ENCODE measurements at regions not wholly inside any gene's neighbourhood (a gene's known extent, or its start where the extent isn't known, plus 50 kb on each side); places are given as distances from the start of the nearest gene placed in this dataset.
"Not testable (repeated sequence)": the region's sequence is repeated elsewhere in the genome, so short reads cannot be mapped to it uniquely, and the experiment has no call there.

DNA sequence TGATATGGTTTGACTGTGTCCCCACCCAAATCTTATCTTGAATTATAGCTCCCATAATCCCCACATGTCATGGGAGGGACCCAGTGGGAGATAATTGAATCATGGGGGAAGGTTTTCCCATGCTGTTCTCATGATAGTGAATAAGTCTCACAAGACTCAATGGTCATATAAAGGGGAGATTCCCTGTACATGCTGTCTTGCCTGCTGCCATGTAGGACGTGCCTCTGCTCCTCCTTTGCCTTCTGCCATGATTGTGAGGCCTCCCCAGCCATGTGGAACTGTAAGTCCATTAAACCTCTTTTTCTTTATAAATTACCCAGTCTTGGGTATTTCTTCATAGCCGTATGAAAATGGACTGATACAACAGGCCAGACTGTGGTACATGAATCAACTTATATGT lies 68.5 kb upstream of the ADTRP start:
- not testable (repeated sequence) for DNase-seq

DNA sequence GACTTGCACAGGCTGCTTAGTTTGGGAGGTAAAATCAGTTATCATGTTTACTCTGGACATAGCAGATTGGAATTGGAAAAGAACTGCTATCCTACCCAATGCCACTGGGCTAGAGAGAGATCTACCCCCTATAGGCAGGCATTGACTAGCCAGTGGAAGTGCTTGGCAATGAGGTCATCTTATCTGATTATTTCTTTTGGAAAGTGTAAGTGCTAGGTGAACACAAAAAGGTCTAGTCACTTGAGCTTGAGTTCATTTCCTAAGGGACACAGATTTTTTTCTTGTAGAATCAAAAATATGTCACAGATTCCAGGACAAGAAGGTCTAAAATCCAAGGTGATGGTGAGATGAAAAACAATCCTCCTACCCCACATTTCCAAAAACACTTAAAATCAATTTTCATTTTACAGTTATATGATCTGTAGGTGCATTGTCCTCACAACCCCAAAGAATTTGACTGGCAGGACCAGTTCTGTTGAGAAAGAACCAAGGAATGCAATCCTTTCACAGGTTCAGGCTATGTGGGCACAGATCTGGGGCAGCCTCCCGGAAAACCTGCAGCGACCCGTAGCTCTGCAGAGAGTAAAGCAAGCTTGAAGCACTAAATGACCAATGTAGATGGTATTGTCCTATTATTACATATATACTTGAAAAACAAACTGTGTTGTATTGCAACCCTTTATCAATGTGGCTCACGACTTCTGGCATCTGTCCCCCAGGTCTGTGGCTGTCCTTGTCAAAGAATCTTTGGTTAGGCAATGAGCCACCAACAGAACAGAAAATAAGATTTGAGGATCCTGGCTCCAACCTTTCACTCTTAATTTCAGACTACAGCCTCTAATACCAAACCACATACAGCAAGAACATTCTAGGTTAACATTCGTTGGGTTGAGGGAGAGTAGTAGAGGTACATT lies 67.3 kb upstream of the ADTRP start:
- DNase-seq: no peak

DNA sequence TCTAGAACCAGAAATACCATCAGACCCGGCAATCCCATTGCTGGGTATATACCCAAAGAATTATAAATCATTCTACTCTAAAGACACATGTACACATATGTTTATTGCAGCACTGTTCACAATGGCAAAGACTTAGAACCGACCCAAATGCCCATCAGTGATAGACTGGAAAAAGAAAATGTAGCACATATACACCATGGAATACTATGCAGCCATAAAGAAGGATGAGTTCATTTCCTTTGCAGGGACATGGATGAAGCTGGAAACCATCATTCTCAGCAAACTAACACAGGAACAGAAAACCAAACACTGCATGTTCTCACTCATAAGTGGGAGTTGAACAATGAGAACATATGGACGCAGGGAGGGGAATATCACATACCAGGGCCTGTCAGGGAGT lies 64.2 kb upstream of the ADTRP start:
- not testable (repeated sequence) for DNase-seq

DNA sequence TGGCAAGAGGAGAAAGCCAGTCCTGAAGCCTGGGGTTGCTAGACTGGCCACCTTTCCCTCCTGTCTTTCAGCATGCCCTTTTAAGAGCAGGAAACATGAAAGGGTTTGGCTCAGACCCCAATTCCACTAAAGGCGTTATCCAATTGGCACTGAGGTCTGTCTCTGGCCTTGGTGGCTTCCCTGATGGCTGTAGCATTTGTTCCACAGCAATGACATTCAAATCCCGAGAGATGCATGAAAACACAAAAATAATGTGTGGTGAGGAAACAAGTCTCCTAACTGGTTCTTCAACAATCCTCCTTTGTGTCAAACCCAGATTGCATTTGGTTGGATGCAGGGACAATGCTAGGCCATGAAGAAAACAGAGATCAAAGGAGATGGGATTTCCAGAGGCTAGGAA lies 56.5 kb upstream of the ADTRP start:
- no peak for DNase-seq

DNA sequence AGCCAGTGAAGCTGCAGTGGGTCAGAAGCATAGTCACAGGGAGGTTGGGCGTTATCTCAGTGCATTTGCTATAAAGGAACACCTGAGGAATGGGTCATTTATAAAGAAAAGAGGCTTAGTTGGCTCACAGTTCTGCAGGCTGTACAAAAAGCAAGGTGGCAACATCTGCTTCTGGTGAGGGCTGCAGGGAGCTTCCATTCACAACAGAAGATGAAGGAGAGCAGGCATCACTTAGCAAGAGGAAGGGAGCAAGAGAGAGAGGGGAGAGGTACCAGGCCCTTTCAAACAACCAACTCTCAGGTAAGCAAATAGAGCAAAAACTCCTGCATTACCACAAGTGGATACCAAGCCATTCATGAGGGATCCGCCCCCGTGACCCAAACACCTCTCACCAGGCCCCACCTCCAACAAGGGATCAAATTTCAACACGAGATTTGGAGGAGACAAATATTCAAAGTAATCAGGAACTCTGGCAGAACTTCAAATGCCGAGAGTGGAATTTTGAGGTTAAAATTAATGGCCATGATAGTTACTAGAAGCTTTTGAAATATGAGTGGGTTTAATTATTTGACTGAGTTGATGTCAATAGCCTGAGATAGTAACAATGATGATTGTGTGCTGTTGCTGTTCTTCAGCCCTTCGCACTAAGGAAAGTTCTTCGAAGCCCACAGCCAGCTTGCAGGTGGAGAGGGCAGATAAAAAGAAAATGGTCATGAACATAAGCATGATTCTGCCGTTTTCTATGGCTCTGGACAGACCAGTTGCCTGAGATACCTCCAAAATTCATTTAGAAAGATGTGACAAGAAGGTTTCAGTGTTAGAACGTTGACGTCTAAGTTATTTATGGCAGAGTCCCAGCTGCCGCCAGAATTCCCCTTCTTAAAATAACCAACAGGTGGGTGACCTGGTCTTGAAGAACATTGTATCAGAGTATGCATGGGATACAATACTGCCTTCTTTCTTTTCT lies 55.3 kb upstream of the ADTRP start:
- no peak for DNase-seq

DNA sequence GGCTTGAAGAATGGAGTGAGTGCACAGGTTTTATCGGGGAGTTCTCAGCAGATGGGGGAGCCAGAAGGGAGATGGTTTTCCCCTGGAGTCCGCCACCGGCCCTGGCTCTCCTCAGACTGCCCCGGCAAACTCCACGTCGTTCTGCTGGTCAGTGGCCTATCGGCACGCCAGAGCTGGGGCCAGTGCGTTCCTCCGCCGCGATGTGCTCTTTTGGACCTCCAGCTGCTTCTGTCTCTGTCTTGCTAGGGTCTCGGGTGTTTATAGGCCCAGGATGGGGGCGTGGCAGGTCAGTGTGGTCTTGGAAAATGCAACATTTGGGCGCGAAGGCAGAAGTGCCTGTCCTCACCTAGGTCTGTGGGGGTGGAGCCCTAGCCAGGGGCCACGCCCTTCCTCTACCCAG lies 53.0 kb upstream of the ADTRP start:
- no peak for DNase-seq

DNA sequence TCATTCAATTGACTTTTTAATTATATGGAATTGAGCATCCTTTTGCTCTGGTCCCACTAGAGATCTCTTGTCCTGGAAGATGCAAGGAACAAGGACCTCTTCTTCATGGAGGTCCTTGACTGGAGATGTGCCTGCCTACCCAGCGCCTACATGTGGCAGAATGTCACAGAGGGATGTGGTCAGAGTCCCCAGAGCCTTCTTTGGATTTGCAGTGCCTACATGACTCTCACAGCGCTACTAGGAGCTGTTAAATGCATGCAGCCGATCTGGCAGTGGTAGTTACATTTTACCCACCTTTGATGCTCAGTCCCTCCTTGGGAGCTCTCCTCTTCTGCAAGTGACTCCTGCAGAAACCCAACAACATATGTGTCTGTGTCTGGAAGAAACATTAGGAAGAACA lies 51.9 kb upstream of the ADTRP start:
- DNase-seq: no peak

DNA sequence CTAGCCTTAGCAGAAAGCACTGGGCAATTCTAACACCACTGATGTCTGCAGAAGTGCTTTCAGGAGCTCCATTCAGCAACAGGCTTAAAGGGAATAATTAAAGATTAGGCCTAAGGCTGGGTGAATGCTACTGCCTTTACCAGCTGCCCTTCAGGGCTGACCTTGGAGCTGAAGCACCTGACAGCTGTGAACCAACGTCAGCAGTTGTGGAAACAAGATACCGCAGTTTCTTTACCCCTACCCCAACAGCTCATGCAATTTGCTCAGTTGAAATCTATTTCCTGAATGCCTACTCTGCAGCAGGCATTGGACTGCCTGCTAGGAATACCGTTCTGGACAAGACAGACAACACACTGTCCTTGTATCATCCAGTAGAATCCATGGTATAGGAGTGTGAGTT lies 51.5 kb upstream of the ADTRP start:
- no peak for DNase-seq

DNA sequence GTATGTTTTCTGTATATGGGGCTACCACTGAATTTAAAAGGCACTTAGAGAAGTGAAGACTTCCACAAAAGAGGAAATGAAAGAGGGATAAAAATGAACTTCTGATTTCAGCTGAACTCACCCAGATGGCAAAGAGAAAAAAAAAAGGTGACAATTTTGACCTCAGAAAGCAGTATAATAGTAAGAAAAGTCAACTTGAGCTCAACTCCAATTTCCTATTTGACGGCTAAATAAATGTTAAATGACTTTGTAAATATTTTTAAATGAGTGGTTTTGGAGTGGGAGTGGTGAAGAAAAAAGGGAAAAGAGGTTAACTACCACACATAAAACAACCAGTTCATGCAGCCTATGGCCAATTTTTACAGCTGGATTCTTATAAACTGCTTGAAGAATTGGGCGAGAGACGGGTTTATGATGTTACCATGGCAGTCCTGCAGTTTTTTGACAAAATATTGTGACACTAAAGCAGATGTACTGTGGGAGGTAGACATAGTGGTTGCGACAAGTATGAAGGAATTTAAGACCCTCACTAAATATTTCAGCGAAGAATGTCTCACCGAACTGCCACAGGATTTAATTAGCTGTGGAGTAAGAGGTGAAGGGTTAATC lies 49.8 kb upstream of the ADTRP start:
- DNase-seq: no peak
